CD4-positive, alpha-beta T cell treated with Interleukin-15 for 1 hour (primary cell): ENCODE measurements at regions not wholly inside any gene's neighbourhood (a gene's known extent, or its start where the extent isn't known, plus 50 kb on each side); places are given as distances from the start of the nearest gene placed in this dataset.

ENCODE experiments used
- DNase-seq: peaks from one replicate; pipeline ENCODE4 v3.0.0-alpha.2; 2020

GRCh38 chr13:79081942-79082341, 324.1 kb downstream of the RBM26 start:
- DNase-seq = no peak

GRCh38 chr13:79079351-79079839, 326.7 kb downstream of the RBM26 start:
- DNase-seq = no peak

- no peak for DNase-seq
These were observed 330.4 kb downstream of the RBM26 start for GRCh38 chr13:79075703-79076102.

- DNase-seq = no peak
These were observed 335.6 kb downstream of the RBM26 start for GRCh38 chr13:79070343-79070974.

GRCh38 chr13:79062291-79062690, 343.8 kb downstream of the RBM26 start:
- DNase-seq = no peak

GRCh38 chr13:79060216-79060615, 345.8 kb downstream of the RBM26 start:
- DNase-seq = no peak

- DNase-seq = no peak
These were observed 349.3 kb downstream of the RBM26 start for GRCh38 chr13:79056706-79057105.

GRCh38 chr13:79051472-79051871, 354.6 kb downstream of the RBM26 start:
- DNase-seq = no peak

GRCh38 chr13:79044415-79044814, 361.6 kb downstream of the RBM26 start:
- no peak for DNase-seq

- no peak for DNase-seq
These were observed 362.8 kb downstream of the RBM26 start for GRCh38 chr13:79043208-79043607.

- no peak for DNase-seq
These were observed 368.9 kb downstream of the RBM26 start for GRCh38 chr13:79037197-79037596.

GRCh38 chr13:79034341-79034740, 371.7 kb downstream of the RBM26 start:
- DNase-seq = no peak

- no peak for DNase-seq
These were observed 371.6 kb upstream of the OBI1 start for GRCh38 chr13:79030513-79030912.

- DNase-seq = no peak
These were observed 359.2 kb upstream of the OBI1 start for GRCh38 chr13:79018166-79018565.

- DNase-seq = no peak
These were observed 352.2 kb upstream of the OBI1 start for GRCh38 chr13:79011179-79011578.

- DNase-seq = no peak
These were observed 345.3 kb upstream of the OBI1 start for GRCh38 chr13:79003989-79004898.

GRCh38 chr13:78999494-78999893, 340.5 kb upstream of the OBI1 start:
- DNase-seq = no peak

- DNase-seq = no peak
These were observed 339.8 kb upstream of the OBI1 start for GRCh38 chr13:78998630-78999315.

GRCh38 chr13:78997902-78998629, 339.1 kb upstream of the OBI1 start:
- no peak for DNase-seq

GRCh38 chr13:78993792-78994191, 334.8 kb upstream of the OBI1 start:
- no peak for DNase-seq

- DNase-seq = no peak
These were observed 323.0 kb upstream of the OBI1 start for GRCh38 chr13:78981913-78982312.

GRCh38 chr13:78979349-78979748, 320.4 kb upstream of the OBI1 start:
- DNase-seq = no peak
